Spleen (tissue), 11 donors: ENCODE measurements at regions not wholly inside any gene's neighbourhood (a gene's known extent, or its start where the extent isn't known, plus 50 kb on each side); places are given as distances from the start of the nearest gene placed in this dataset.
A peak's percentile ranks its signal among the peaks of the same experiment; 100 is the strongest.

Experiments
- DNase-seq: peaks from one replicate; pipeline ENCODE4 v3.0.0-alpha.2; 2020
- H3K27ac ChIP-seq, 8 donors: fragments of 200-600 bp; sonication (generic) in 7 of 8; 1 replicate in 4 of 8; 2 replicates in 4 of 8; pipeline versions ENCODE4 v1.5.0 to v1.8.0; 2016 to 2021; ENCODE audit warnings: inconsistent platforms in 4 of 8, mild to moderate bottlenecking in 4 of 8, moderate library complexity in 1 of 8
- H3K27me3 ChIP-seq, 7 donors: fragments of 200-600 bp; sonication (generic) in 6 of 7; replicated peaks in 1 of 7; 1 replicate in 4 of 7; 2 replicates in 3 of 7; pipeline versions ENCODE4 v1.5.0 to v1.8.0; 2016 to 2021; ENCODE audit warnings: inconsistent platforms in 3 of 7, mild to moderate bottlenecking in 1 of 7
- H3K36me3 ChIP-seq, 6 donors: fragments of 200-600 bp; sonication (generic) in 5 of 6; 1 replicate in 4 of 6; 2 replicates in 2 of 6; pipeline versions ENCODE4 v1.5.0 to v1.8.0; 2016 to 2021; ENCODE audit warnings: inconsistent platforms in 2 of 6
- H3K4me1 ChIP-seq, 6 donors: fragments of 200-600 bp; sonication (generic) in 5 of 6; 1 replicate in 3 of 6; 2 replicates in 3 of 6; pipeline versions ENCODE4 v1.5.0 to v1.8.0; 2016 to 2021; ENCODE audit warnings: inconsistent platforms in 3 of 6
- H3K4me3 ChIP-seq, 8 donors: fragments of 200-600 bp; sonication (generic) in 7 of 8; 1 replicate in 4 of 8; 2 replicates in 4 of 8; pipeline versions ENCODE4 v1.5.0 to v1.8.0; 2016 to 2021; ENCODE audit warnings: inconsistent platforms in 4 of 8, mild to moderate bottlenecking in 4 of 8, moderate library complexity in 2 of 8
- H3K9me3 ChIP-seq, 8 donors: fragments of 200-600 bp; sonication (generic) in 7 of 8; 1 replicate in 4 of 8; 2 replicates in 4 of 8; pipeline versions ENCODE4 v1.5.0 to v1.8.0; 2016 to 2021; ENCODE audit warnings: inconsistent platforms in 4 of 8
- CTCF ChIP-seq, 11 experiments: fragments of 200-600 bp in 7 of 11; fragments of 450-650 bp in 4 of 11; sonication (generic) in 4 of 11; IDR thresholded peaks in 8 of 11; conservative IDR thresholded peaks in 3 of 11; 1 replicate in 7 of 11; 2 replicates in 4 of 11; pipeline versions ENCODE4 v1.4.0 to v1.8.0; 2016 to 2021; ENCODE audit warnings: antibody characterized with exemption in 11 of 11, inconsistent platforms in 4 of 11, mild to moderate bottlenecking in 1 of 11
- POLR2A ChIP-seq, 3 donors: fragments of 450-650 bp; IDR thresholded peaks; one replicate each; pipeline ENCODE4 v1.5.1; 2017; ENCODE audit warnings: antibody characterized with exemption in 3 of 3, mild to moderate bottlenecking in 1 of 3
- POLR2AphosphoS5 ChIP-seq, 3 donors: sonication (generic); formaldehyde crosslinking; IDR thresholded peaks; one replicate each; pipeline ENCODE4 v1.5.1; 2017; ENCODE audit warnings: antibody characterized with exemption in 3 of 3
- WGBS, 5 donors: extraction: QIAGEN DNeasy Blood & Tissue Kit in 3 of 5; methylation state at CpG; one replicate each; pipeline versions ENCODE4 v1.1.5 to v1.1.7; 2013 to 2018; 5-methylcytosine and 5-hydroxymethylcytosine counted together
- intact Hi-C: fragments of 100-400 bp; cut with DNase I; formaldehyde crosslinking; loops from one replicate; pipeline ENCODE4 v1.15.0; 2023; ENCODE audit warnings: low total_unique reads
- donor health status: healthy with polysubstance abuse.
- donor health status: DM: no; HTN: no; CAD: no; lungs with moderate emphysema.
- donor health status: DM: no; HTN: no; CAD: no.
- donor health status: Bipolar disorder and iron deficiency.
- donor health status: healthy.
- donor health status: DM: no; HTN: no; CAD: no.
- donor health status: DM: yes; HTN: yes; CAD: no.

- intact Hi-C loops, result no loop called here
- peaks cover 0 to 4% (median 0%) of the 10 kb centered on the region in 8 donors for H3K9me3 ChIP-seq
- no peaks in the 10 kb centered on the region for H3K36me3 ChIP-seq
- no peak overlapping the region for H3K4me3 ChIP-seq
- 40 to 52% (median 47%) methylated on average over 5 to 6 of the region's 6 CpGs for WGBS, 5 donors
- peak in 1 of 11 experiments; percentile 37 for TF ChIP-seq CTCF (IDR thresholded peaks at IDR 0.05 in 8 of 11, conservative IDR thresholded peaks at IDR 0.05 in 3 of 11)
- TF ChIP-seq POLR2A (IDR thresholded peaks at IDR 0.05), result no peak
- H3K4me1 ChIP-seq, result no peaks in the 10 kb centered on the region
- DNase-seq, result no peak
- no peak overlapping the region for H3K27ac ChIP-seq
- no peaks in the 10 kb centered on the region for H3K27me3 ChIP-seq
Observed at GRCh38 chr3:109532257-109533216, 195.2 kb upstream of the DPPA4 start.

- Histone ChIP-seq H3K9me3 (peaks cover 0 to 7% (median 4%) of the 10 kb centered on the region in 8 donors), H3K4me3 (no peak overlapping the region), H3K4me1 (no peaks in the 10 kb centered on the region), H3K27ac (no peak overlapping the region), H3K27me3 (no peaks in the 10 kb centered on the region), H3K36me3 (no peaks in the 10 kb centered on the region)
- DNase-seq, result no peak
- intact Hi-C loops, result no loop called here
- 83 to 92% (median 86%) methylated on average over 10 of the region's 10 CpGs for WGBS, 5 donors
- no peak for TF ChIP-seq POLR2AphosphoS5 (IDR thresholded peaks at IDR 0.05)
- TF ChIP-seq CTCF (IDR thresholded peaks at IDR 0.05 in 8 of 11, conservative IDR thresholded peaks at IDR 0.05 in 3 of 11), result no peak
- TF ChIP-seq POLR2A (IDR thresholded peaks at IDR 0.05), result no peak
Observed at GRCh38 chr3:109545746-109546145, 208.4 kb upstream of the DPPA4 start.

- peaks cover 0 to 5% (median 0%) of the 10 kb centered on the region in 8 donors for H3K9me3 ChIP-seq
- H3K4me3 ChIP-seq, result no peak overlapping the region
- no peak for TF ChIP-seq POLR2AphosphoS5 (IDR thresholded peaks at IDR 0.05)
- no peaks in the 10 kb centered on the region for H3K4me1 ChIP-seq
- intact Hi-C loops, result no loop called here
- DNase-seq, result no peak
- H3K27ac ChIP-seq, result no peak overlapping the region
- no peaks in the 10 kb centered on the region for H3K36me3 ChIP-seq
- WGBS, 5 donors, result 42 to 74% (median 62%) methylated on average over 1 of the region's 1 CpG
- no peaks in the 10 kb centered on the region for H3K27me3 ChIP-seq
Observed at GRCh38 chr3:109548192-109548938, 211.0 kb upstream of the DPPA4 start.

- Histone ChIP-seq H3K27me3 (no peaks in the 10 kb centered on the region), H3K4me3 (no peak overlapping the region), H3K4me1 (no peaks in the 10 kb centered on the region), H3K27ac (no peak overlapping the region), H3K36me3 (no peaks in the 10 kb centered on the region), H3K9me3 (peaks cover 0 to 18% (median 11%) of the 10 kb centered on the region in 8 donors)
- intact Hi-C loops, result no loop called here
- no peak for DNase-seq
- no peak for TF ChIP-seq POLR2AphosphoS5 (IDR thresholded peaks at IDR 0.05)
- no peak for TF ChIP-seq CTCF (IDR thresholded peaks at IDR 0.05 in 8 of 11, conservative IDR thresholded peaks at IDR 0.05 in 3 of 11)
- TF ChIP-seq POLR2A (IDR thresholded peaks at IDR 0.05), result no peak
- 54 to 69% (median 59%) methylated on average over 4 of the region's 4 CpGs for WGBS, 5 donors
Observed at GRCh38 chr3:109553591-109554371, 216.4 kb upstream of the DPPA4 start.
